ENCODE measurements at regions not wholly inside any gene's neighbourhood (a gene's known extent, or its start where the extent isn't known, plus 50 kb on each side); places are given as distances from the start of the nearest gene placed in this dataset.

GRCh38 chr9:91100878-91101450, 260.8 kb downstream of the AUH start:
- no peak for TF ChIP-seq POLR2A (IDR thresholded peaks at IDR 0.05)
- TF ChIP-seq CTCF (IDR thresholded peaks at IDR 0.05): no peak
- TF ChIP-seq POLR2AphosphoS5 (IDR thresholded peaks at IDR 0.05): no peak

Data from transverse colon (tissue), 4 donors.